Colonic mucosa (tissue), 4 donors: ENCODE measurements at regions not wholly inside any gene's neighbourhood (a gene's known extent, or its start where the extent isn't known, plus 50 kb on each side); places are given as distances from the start of the nearest gene placed in this dataset.

ENCODE experiments used
- DNase-seq: peaks from one replicate; pipeline ENCODE4 v3.0.0-alpha.2; 2020
- H3K27ac ChIP-seq: fragments of 200-600 bp; one replicate; pipeline ENCODE4 v1.8.0; 2021
- H3K27me3 ChIP-seq: fragments of 200-600 bp; one replicate; pipeline ENCODE4 v1.8.0; 2021
- H3K36me3 ChIP-seq: fragments of 200-600 bp; one replicate; pipeline ENCODE4 v1.8.0; 2021
- H3K4me1 ChIP-seq: fragments of 200-600 bp; one replicate; pipeline ENCODE4 v1.8.0; 2021; ENCODE audit warnings: mild to moderate bottlenecking
- H3K4me3 ChIP-seq: fragments of 200-600 bp; one replicate; pipeline ENCODE4 v1.8.0; 2021
- H3K9ac ChIP-seq, 2 donors: one replicate each; pipeline ENCODE4 v1.7.0; 2013; ENCODE audit warnings: control low read depth in 2 of 2, low read depth in 2 of 2, low read length in 2 of 2
- H3K9me3 ChIP-seq: fragments of 200-600 bp; one replicate; pipeline ENCODE4 v1.8.0; 2021
- intact Hi-C: fragments of 100-400 bp; cut with DNase I; formaldehyde crosslinking; loops from one replicate; pipeline ENCODE4 v1.14.1; 2022
- TF ChIP-seq, protein P1 (sequence below): fragments of 200-600 bp; IDR thresholded peaks from one replicate; pipeline ENCODE4 v1.8.0; 2022; ENCODE audit warnings: antibody characterized with exemption, mild to moderate bottlenecking
- donor health status: healthy.
- donor health status: DM: no; HTN: no; CAD: no.
- donor health status: DM: no; HTN: no; CAD: no.

DNA sequence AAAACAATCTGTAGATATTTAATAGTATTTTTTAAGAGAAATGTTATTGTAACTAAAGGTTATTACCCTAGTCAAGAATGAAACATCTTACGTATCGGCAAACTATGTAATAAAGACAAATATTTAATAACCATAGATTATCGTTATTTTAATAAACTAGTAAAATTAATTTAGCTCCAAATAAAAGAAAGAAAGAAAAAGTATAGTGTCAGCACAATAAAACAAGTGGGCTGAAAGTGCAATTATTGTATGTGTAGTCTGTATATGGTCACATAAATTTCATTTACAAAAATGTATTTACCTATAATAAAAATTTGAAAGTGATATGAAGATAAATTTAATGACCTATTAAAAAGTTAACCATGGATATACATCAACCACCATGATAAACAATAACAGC is 1258.4 kb upstream of the MIR17HG start:
- Histone ChIP-seq H3K9me3 (no peaks in the 10 kb centered on the region), H3K4me1 (no peaks in the 10 kb centered on the region), H3K27me3 (no peaks in the 10 kb centered on the region), H3K36me3 (no peaks in the 10 kb centered on the region), H3K4me3 (no peak overlapping the region), H3K9ac (no peak overlapping the region), H3K27ac (no peak overlapping the region)
- TF ChIP-seq, protein P1, sequence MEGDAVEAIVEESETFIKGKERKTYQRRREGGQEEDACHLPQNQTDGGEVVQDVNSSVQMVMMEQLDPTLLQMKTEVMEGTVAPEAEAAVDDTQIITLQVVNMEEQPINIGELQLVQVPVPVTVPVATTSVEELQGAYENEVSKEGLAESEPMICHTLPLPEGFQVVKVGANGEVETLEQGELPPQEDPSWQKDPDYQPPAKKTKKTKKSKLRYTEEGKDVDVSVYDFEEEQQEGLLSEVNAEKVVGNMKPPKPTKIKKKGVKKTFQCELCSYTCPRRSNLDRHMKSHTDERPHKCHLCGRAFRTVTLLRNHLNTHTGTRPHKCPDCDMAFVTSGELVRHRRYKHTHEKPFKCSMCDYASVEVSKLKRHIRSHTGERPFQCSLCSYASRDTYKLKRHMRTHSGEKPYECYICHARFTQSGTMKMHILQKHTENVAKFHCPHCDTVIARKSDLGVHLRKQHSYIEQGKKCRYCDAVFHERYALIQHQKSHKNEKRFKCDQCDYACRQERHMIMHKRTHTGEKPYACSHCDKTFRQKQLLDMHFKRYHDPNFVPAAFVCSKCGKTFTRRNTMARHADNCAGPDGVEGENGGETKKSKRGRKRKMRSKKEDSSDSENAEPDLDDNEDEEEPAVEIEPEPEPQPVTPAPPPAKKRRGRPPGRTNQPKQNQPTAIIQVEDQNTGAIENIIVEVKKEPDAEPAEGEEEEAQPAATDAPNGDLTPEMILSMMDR = no peak
- no peak for DNase-seq
- intact Hi-C loops = no loop called here

DNA sequence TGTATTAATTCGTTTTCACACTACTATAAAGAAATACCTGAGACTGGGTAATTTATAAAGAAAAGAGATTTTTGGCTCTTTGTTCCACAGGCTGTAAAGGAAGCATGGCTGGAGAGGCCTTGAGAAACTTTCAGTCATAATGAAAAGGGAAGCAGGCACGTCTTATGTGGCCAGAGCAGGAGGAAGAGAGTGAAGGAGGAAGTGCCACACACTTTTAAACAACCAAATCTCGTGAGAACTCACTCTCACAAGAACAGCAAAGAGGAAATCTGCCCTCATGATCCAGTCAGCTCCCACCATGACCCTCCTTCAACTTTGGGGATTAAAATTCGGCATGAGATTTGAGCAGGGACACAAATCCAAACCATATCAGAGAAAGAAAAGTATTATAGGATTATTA is 1255.9 kb upstream of the MIR17HG start:
- TF ChIP-seq, protein P1 = no peak
- Histone ChIP-seq H3K36me3 (no peaks in the 10 kb centered on the region), H3K27me3 (no peaks in the 10 kb centered on the region), H3K4me3 (no peak overlapping the region), H3K4me1 (no peaks in the 10 kb centered on the region), H3K9me3 (no peaks in the 10 kb centered on the region), H3K27ac (no peak overlapping the region), H3K9ac (no peak overlapping the region)
- no peak for DNase-seq
- intact Hi-C loops = no loop called here

DNA sequence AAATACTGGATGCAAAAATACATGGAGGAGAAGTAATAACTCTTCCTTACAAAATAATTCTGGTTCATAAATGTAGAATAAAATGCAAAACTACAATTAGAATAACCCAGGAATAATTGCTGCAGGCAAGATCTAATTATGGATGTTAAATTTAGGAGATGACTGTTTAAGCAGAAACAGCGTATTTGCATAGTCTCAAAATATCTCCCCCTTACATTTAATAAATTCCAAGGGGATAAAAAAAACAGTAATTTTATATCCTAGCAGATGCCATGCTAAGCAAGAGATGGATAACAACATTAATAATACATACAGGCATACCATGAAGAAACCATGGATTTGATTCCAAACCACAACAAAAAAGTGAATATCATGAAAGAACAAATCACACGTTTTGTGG is 1253.1 kb upstream of the MIR17HG start:
- H3K4me1 ChIP-seq = no peaks in the 10 kb centered on the region
- TF ChIP-seq, protein P1 = no peak
- no peaks in the 10 kb centered on the region for H3K36me3 ChIP-seq
- no peak for DNase-seq
- no peak overlapping the region for H3K27ac ChIP-seq
- H3K27me3 ChIP-seq = no peaks in the 10 kb centered on the region
- no peak overlapping the region for H3K9ac ChIP-seq
- H3K9me3 ChIP-seq = no peaks in the 10 kb centered on the region
- H3K4me3 ChIP-seq = no peak overlapping the region
- intact Hi-C loops = no loop called here

DNA sequence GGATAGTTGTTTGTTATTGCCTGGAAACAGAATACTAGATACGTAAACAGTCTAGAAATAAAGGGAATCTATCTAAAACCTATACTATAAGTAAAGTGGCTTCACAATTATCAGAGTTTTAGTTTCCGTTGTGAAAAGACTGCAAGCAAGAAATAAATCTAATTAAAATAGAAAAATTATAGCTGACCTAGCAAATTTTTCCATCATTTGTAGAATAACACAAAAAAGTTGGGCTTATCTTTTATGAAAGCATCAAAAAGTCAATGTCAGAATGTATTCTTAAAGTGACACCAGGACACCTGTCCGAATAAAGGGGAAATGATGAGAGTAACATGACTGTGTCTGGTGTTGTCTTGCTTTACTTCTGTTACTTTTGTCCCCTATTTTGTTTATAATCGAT is 1248.9 kb upstream of the MIR17HG start:
- no peaks in the 10 kb centered on the region for H3K27me3 ChIP-seq
- no peak overlapping the region for H3K4me3 ChIP-seq
- no peak overlapping the region for H3K9ac ChIP-seq
- DNase-seq = no peak
- no peak overlapping the region for H3K27ac ChIP-seq
- TF ChIP-seq, protein P1 = no peak
- no peaks in the 10 kb centered on the region for H3K36me3 ChIP-seq
- no peaks in the 10 kb centered on the region for H3K4me1 ChIP-seq
- intact Hi-C loops = no loop called here
- H3K9me3 ChIP-seq = no peaks in the 10 kb centered on the region

DNA sequence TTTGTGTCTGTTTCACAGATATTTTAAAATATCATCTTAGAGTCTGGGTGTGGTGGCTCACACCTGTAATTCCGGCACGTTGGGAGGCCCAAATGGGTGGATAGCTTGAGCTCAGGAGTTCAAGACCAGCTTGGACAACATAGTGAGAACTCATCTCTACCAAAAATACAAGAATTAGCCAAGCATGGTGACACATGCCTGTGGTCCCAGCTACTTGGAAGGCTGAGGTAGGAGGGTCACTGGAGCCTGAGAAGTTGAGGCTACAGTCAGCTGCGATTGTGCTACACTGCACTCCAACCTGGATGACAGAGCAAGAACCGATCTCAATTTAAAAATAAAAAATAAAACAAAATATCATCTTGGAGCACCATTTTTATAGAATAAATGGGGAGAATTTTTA is 1247.6 kb upstream of the MIR17HG start:
- Histone ChIP-seq H3K27ac (no peak overlapping the region), H3K9ac (no peak overlapping the region), H3K4me1 (no peaks in the 10 kb centered on the region), H3K4me3 (no peak overlapping the region), H3K36me3 (no peaks in the 10 kb centered on the region), H3K27me3 (no peaks in the 10 kb centered on the region), H3K9me3 (no peaks in the 10 kb centered on the region)
- no peak for DNase-seq
- intact Hi-C loops = no loop called here
- TF ChIP-seq, protein P1 = no peak
